HepG2 (cell line): ENCODE measurements at regions not wholly inside any gene's neighbourhood (a gene's known extent, or its start where the extent isn't known, plus 50 kb on each side); places are given as distances from the start of the nearest gene placed in this dataset.

Source experiments
- EP300 ChIP-seq, 3 experiments: sonication (generic) in 1 of 3; formaldehyde crosslinking in 1 of 3; IDR thresholded peaks; 2 replicates each; pipeline versions ENCODE4 v1.5.1 to v1.6.1; 2011 to 2020; ENCODE audit warnings: low read depth in 2 of 3, low read length in 2 of 3, borderline replicate concordance in 1 of 3, improper control_type of control experiment in 1 of 3, mild to moderate bottlenecking in 1 of 3, missing genetic modification reagents in 1 of 3, moderate library complexity in 1 of 3
- ZNF263 ChIP-seq: sonication (generic); formaldehyde crosslinking; IDR thresholded peaks from 2 replicates; pipeline ENCODE4 v1.4.0; 2020; ENCODE audit warnings: missing genetic modification reagents
- TF ChIP-seq, protein P1 (sequence below): sonication (generic); formaldehyde crosslinking; IDR thresholded peaks from 2 replicates; pipeline ENCODE4 v1.5.0; 2020; ENCODE audit warnings: mild to moderate bottlenecking, missing genetic modification reagents, moderate library complexity

DNA sequence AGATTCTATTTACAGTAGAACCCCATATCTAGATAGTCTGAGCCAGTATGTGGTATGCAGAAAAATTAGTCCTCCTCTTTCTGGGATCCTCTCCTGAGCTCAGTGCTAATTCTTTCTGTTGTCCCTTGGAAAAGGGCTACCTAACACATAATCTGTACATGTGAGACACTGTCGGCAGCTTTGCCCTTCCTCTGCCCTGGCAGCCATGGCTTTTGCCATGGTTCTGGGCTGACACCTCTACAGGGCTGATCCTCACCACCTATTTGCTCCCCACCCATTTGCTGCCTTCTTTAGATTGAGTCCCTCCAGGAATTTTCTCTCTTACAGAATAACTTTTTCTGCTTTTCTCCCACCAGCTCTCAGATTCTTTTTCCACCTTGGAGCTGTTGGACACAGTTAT is 64.7 kb upstream of the MAP9 start:
- TF ChIP-seq ZNF263 (CRISPR knock-in tag) (no peak), EP300 (IDR thresholded peaks at IDR 0.05; ENCODE audit: low read depth in 2 of 2, low read length in 2 of 2) (no peak), EP300 (CRISPR knock-in tag; IDR thresholded peaks at IDR 0.05; ENCODE audit: borderline replicate concordance) (no peak)
- TF ChIP-seq, protein P1, sequence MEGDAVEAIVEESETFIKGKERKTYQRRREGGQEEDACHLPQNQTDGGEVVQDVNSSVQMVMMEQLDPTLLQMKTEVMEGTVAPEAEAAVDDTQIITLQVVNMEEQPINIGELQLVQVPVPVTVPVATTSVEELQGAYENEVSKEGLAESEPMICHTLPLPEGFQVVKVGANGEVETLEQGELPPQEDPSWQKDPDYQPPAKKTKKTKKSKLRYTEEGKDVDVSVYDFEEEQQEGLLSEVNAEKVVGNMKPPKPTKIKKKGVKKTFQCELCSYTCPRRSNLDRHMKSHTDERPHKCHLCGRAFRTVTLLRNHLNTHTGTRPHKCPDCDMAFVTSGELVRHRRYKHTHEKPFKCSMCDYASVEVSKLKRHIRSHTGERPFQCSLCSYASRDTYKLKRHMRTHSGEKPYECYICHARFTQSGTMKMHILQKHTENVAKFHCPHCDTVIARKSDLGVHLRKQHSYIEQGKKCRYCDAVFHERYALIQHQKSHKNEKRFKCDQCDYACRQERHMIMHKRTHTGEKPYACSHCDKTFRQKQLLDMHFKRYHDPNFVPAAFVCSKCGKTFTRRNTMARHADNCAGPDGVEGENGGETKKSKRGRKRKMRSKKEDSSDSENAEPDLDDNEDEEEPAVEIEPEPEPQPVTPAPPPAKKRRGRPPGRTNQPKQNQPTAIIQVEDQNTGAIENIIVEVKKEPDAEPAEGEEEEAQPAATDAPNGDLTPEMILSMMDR (CRISPR knock-in tag): no peak
